T-cell (primary cell): ENCODE measurements at regions not wholly inside any gene's neighbourhood (a gene's known extent, or its start where the extent isn't known, plus 50 kb on each side); places are given as distances from the start of the nearest gene placed in this dataset.
"Not testable (repeated sequence)": the region's sequence is repeated elsewhere in the genome, so short reads cannot be mapped to it uniquely, and the experiment has no call there.

ENCODE experiments used
- ATAC-seq, 4 experiments: fragments of 200-7000 bp in 3 of 4; fragments of 150-1000 bp in 1 of 4; cut with Tn5 transposase; replicated peaks in 1 of 4; 1 replicate in 3 of 4; 2 replicates in 1 of 4; pipeline ENCODE4 v1.10.0; 2021; ENCODE audit warnings: moderate library complexity in 3 of 4, mild to moderate bottlenecking in 2 of 4, moderate number of reproducible peaks in 1 of 4
- CTCF ChIA-PET, 2 donors: fragments of 300-600 bp; sonication (Branson Sonifier 250); formaldehyde crosslinking; loops; one replicate each; lab custom pipeline; 2022; ENCODE audit warnings: antibody characterized with exemption in 2 of 2; lab: Charles Lee
- POLR2A ChIA-PET, 2 donors: fragments of 300-600 bp; sonication (Branson Sonifier 250); formaldehyde crosslinking; loops; one replicate each; lab custom pipeline; 2022; ENCODE audit warnings: antibody characterized with exemption in 2 of 2; lab: Charles Lee
- DNase-seq, 35 experiments: peaks; one replicate each; pipeline versions ENCODE4 v3.0.0 to v3.0.0-alpha.2; 2013 to 2023
- H3K27ac ChIP-seq: one replicate; pipeline ENCODE4 v1.5.1; 2013; ENCODE audit warnings: low read length
- H3K27me3 ChIP-seq, 2 experiments: replicated peaks in 1 of 2; 1 replicate in 1 of 2; 2 replicates in 1 of 2; pipeline versions ENCODE4 v1.6.1 to v1.7.0; 2013; ENCODE audit warnings: low read length in 1 of 2, mixed read lengths in 1 of 2; ENCODE audit not compliant: control insufficient read depth in 2 of 2, insufficient read depth in 2 of 2; ENCODE audit errors: extremely low read depth in 1 of 2
- H3K36me3 ChIP-seq, 2 donors: 1 replicate in 1 of 2; 2 replicates in 1 of 2; pipeline versions ENCODE4 v1.6.1 to v1.7.0; 2013; ENCODE audit warnings: low read length in 1 of 2; ENCODE audit not compliant: control insufficient read depth in 2 of 2, insufficient read depth in 1 of 2; ENCODE audit errors: extremely low read depth in 1 of 2
- H3K4me1 ChIP-seq, 2 experiments: 1 replicate in 1 of 2; 2 replicates in 1 of 2; pipeline versions ENCODE4 v1.6.1 to v1.7.0; 2013; ENCODE audit warnings: low read length in 2 of 2, mixed read lengths in 1 of 2; ENCODE audit not compliant: insufficient read depth in 2 of 2, control insufficient read depth in 1 of 2; ENCODE audit errors: extremely low read depth in 1 of 2
- H3K4me3 ChIP-seq, 2 donors: 1 replicate in 1 of 2; 2 replicates in 1 of 2; pipeline versions ENCODE4 v1.5.1 to v1.7.0; 2013; ENCODE audit warnings: mild to moderate bottlenecking in 2 of 2, low read length in 1 of 2, moderate library complexity in 1 of 2; ENCODE audit not compliant: control insufficient read depth in 1 of 2; ENCODE audit errors: extremely low read depth in 1 of 2
- H3K9me3 ChIP-seq: 2 replicates; pipeline ENCODE4 v1.7.0; 2013
- H3K27ac Mint-ChIP-seq, 2 donors: one replicate each; pipeline ENCODE4 v1.8.0; 2020 to 2021; ENCODE audit warnings: mild to moderate bottlenecking in 2 of 2, mixed read lengths in 2 of 2
- H3K27me3 Mint-ChIP-seq, 2 donors: one replicate each; pipeline ENCODE4 v1.8.0; 2021 to 2022; ENCODE audit warnings: mixed read lengths in 2 of 2
- H3K36me3 Mint-ChIP-seq: one replicate; pipeline ENCODE4 v1.8.0; 2021; ENCODE audit warnings: mixed read lengths
- H3K4me1 Mint-ChIP-seq, 3 donors: one replicate each; pipeline ENCODE4 v1.8.0; 2020 to 2022; ENCODE audit warnings: mixed read lengths in 3 of 3, mild to moderate bottlenecking in 1 of 3
- H3K4me3 Mint-ChIP-seq, 3 donors: one replicate each; pipeline ENCODE4 v1.8.0; 2020 to 2022; ENCODE audit warnings: mild to moderate bottlenecking in 3 of 3, mixed read lengths in 3 of 3, moderate library complexity in 3 of 3
- H3K9me3 Mint-ChIP-seq, 3 donors: one replicate each; pipeline ENCODE4 v1.8.0; 2020 to 2022; ENCODE audit warnings: mixed read lengths in 3 of 3
- WGBS: methylation state at CpG from one replicate; pipeline ENCODE4 v1.1.5; 2013; ENCODE audit warnings: missing lambda C conversion rate; ENCODE audit not compliant: insufficient coverage; 5-methylcytosine and 5-hydroxymethylcytosine counted together

GRCh38 chr11:49798206-49798837 is 153.9 kb upstream of the OR4C13 start:
- no CpG with 5 or more reads among the region's 39 CpGs for WGBS
- H3K4me1 Mint-ChIP-seq, H3K27ac ChIP-seq, H3K4me1 ChIP-seq, ATAC-seq, CTCF ChIA-PET, H3K36me3 Mint-ChIP-seq, H3K4me3 ChIP-seq, H3K9me3 ChIP-seq, H3K27me3 ChIP-seq, H3K36me3 ChIP-seq, POLR2A ChIA-PET, H3K27me3 Mint-ChIP-seq, H3K4me3 Mint-ChIP-seq, DNase-seq, H3K9me3 Mint-ChIP-seq, H3K27ac Mint-ChIP-seq: not testable (repeated sequence)

DNA sequence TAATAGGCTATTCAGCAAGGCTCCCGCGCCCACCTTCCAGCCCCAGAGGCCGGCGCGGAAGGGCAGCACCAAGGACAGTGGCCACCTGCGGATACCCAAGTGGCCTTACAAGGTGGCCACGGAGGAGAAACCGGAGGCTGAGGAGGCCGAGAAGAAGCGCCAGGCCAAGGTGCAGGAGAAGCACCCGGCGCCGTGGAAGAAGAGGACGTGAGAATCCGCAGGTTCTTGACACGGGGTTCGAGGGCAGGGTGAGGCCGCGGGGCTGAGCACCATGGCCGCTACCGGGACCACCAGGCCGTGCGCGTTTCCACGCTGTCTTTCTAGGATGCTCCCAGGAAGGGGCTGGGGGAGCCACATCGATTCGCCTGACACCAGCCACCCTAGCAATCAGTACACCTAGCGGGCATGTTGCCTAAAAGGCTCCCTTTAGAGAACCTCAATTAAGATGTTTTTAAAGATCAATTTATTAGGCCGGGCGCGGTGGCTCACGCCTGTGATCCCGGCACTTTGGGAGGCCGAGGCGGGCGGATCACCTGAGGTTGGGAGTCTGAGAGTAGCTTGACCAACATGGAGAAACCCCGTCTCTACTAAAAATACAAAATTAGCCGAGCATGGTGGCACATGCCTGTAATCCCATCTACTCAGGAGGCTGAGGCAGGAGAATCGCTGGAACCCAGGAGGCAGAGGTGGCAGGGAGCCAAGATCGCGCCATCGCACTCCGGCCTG is 134.3 kb upstream of the OR4C13 start:
- H3K9me3 ChIP-seq, ATAC-seq, CTCF ChIA-PET, H3K27me3 Mint-ChIP-seq, H3K4me1 ChIP-seq, DNase-seq, H3K27ac ChIP-seq, H3K36me3 Mint-ChIP-seq, H3K27ac Mint-ChIP-seq, H3K9me3 Mint-ChIP-seq, H3K4me1 Mint-ChIP-seq, H3K27me3 ChIP-seq, H3K4me3 ChIP-seq, H3K36me3 ChIP-seq, POLR2A ChIA-PET, H3K4me3 Mint-ChIP-seq: not testable (repeated sequence)
- 91% methylated on average over 16 of the region's 43 CpGs for WGBS

GRCh38 chr11:49823188-49823587 is 129.0 kb upstream of the OR4C13 start:
- H3K36me3 Mint-ChIP-seq, H3K4me1 ChIP-seq, CTCF ChIA-PET, H3K27ac Mint-ChIP-seq, POLR2A ChIA-PET, H3K4me3 ChIP-seq, H3K4me1 Mint-ChIP-seq, ATAC-seq, H3K27ac ChIP-seq, H3K27me3 ChIP-seq, H3K27me3 Mint-ChIP-seq, H3K36me3 ChIP-seq, H3K9me3 ChIP-seq, H3K4me3 Mint-ChIP-seq, DNase-seq: not testable (repeated sequence)
- WGBS, result 66% methylated on average over 4 of the region's 6 CpGs
- peaks cover 0 to 14% (median 3%) of the 10 kb centered on the region in 3 donors for H3K9me3 Mint-ChIP-seq

DNA sequence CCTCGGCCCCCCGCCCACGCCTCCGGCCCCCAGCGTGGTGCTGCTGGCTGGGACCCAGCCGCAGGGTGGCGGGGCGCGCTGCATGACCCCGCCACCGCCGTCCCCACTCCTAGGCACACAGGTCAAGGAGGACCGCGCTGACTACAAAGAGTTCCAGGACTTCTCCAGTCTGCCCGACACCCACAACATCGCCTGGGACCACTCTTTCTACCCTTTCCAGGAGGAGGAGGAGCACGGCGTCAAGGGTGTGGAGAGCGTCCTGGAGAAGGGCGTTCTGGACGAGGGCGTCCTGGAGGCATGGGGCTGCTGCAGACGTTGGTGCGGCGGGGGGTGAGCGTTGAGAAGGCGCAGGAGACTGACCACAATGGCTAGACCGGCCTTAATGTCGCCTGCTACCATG is 101.7 kb upstream of the OR4C13 start:
- H3K27me3 ChIP-seq, H3K4me3 ChIP-seq, H3K4me1 Mint-ChIP-seq, DNase-seq, H3K4me3 Mint-ChIP-seq, CTCF ChIA-PET, H3K27ac ChIP-seq, H3K27ac Mint-ChIP-seq, H3K36me3 Mint-ChIP-seq, H3K36me3 ChIP-seq, H3K9me3 Mint-ChIP-seq, ATAC-seq, H3K27me3 Mint-ChIP-seq, H3K4me1 ChIP-seq, POLR2A ChIA-PET, H3K9me3 ChIP-seq: not testable (repeated sequence)
- WGBS, result 93% methylated on average over 16 of the region's 29 CpGs

DNA sequence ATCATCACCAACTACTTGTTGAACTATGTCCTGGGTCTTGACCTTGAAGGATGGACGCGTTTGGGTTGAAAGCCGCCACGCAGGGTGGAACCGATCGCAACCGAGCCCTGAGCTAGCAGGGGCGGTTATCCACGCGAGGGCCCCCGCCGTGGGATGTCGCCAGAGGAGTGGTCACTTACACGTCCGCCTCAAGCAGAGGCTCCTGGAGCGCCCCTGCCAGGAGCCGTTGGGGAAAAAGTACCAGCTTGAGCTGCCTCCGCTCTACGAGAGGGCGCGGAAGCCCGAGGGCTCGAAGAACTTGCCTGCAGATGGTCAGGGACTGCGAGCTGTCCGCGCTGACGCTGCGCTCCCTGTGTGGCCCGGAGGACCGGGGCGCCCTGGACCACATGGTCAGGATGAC is 100.7 kb upstream of the OR4C13 start:
- Histone ChIP-seq H3K27ac (no peak overlapping the region), H3K4me1 (no peaks in the 10 kb centered on the region), H3K4me3 (no peak overlapping the region), H3K27me3 (no peaks in the 10 kb centered on the region), H3K9me3 (no peaks in the 10 kb centered on the region), H3K36me3 (no peaks in the 10 kb centered on the region)
- H3K4me1 Mint-ChIP-seq, result no peaks in the 10 kb centered on the region
- CTCF ChIA-PET, result no interaction called here
- H3K27me3 Mint-ChIP-seq, result no peaks in the 10 kb centered on the region
- H3K4me3 Mint-ChIP-seq, result no peak overlapping the region
- WGBS, result 84% methylated on average over 29 of the region's 31 CpGs
- ATAC-seq, result no peak
- H3K36me3 Mint-ChIP-seq, result no peaks in the 10 kb centered on the region
- H3K9me3 Mint-ChIP-seq, result peaks cover 0 to 9% (median 4%) of the 10 kb centered on the region in 3 donors
- POLR2A ChIA-PET, result no interaction called here
- H3K27ac Mint-ChIP-seq, result no peak overlapping the region
- no peak for DNase-seq

DNA sequence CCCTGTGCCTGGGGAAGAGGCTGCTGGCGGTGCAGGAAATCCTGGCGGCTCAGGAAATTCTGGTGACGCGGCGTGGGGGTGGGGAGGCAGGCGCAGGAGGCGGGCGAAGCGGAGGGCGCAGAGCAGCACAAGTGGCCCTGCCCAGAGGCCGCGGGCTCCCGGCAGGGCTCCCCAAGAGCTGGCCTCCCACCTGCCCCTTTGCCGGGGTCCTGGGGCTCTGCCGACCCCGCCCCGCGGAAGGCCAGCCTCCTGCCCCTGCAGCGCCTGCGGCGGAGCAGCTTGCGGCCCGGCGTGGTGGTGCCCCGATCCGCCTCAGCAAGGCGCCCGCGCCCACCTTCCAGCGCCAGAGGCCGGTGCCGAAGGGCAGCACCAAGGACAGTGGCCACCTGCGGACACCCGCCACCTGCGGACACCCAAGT is 100.2 kb upstream of the OR4C13 start:
- POLR2A ChIA-PET, result no interaction called here
- 67% methylated on average over 34 of the region's 35 CpGs for WGBS

More for the DNA sequence above, 100.2 kb upstream of the OR4C13 start:
- CTCF ChIA-PET, result no interaction called here
- Mint-ChIP-seq H3K27me3 (no peaks in the 10 kb centered on the region), H3K4me1 (no peaks in the 10 kb centered on the region), H3K9me3 (peaks cover 0 to 9% (median 4%) of the 10 kb centered on the region in 3 donors), H3K4me3 (no peak overlapping the region), H3K27ac (no peak overlapping the region), H3K36me3 (no peaks in the 10 kb centered on the region)
- Histone ChIP-seq H3K9me3 (no peaks in the 10 kb centered on the region), H3K27me3 (no peaks in the 10 kb centered on the region), H3K4me3 (no peak overlapping the region), H3K27ac (no peak overlapping the region), H3K4me1 (no peaks in the 10 kb centered on the region), H3K36me3 (no peaks in the 10 kb centered on the region)
- DNase-seq (no peak), ATAC-seq (no peak)
